MM.1S (cell line): ENCODE measurements at regions not wholly inside any gene's neighbourhood (a gene's known extent, or its start where the extent isn't known, plus 50 kb on each side); places are given as distances from the start of the nearest gene placed in this dataset.

Source experiments
- CTCF ChIP-seq: fragments of 300-600 bp; sonication (generic); IDR thresholded peaks from 2 replicates; pipeline ENCODE4 v1.5.1; 2016; ENCODE audit warnings: antibody characterized with exemption, low read length, mixed read lengths
- EZH2 ChIP-seq: fragments of 300-600 bp; sonication (generic); optimal IDR thresholded peaks from 2 replicates; pipeline ENCODE3; 2017; ENCODE audit warnings: low read depth, mild to moderate bottlenecking, antibody characterized with exemption, low read length, mixed read lengths
- EZH2phosphoT487 ChIP-seq: fragments of 300-600 bp; sonication (generic); IDR thresholded peaks from 2 replicates; pipeline ENCODE4 v1.6.1; 2018; ENCODE audit warnings: antibody characterized with exemption, low read length

GRCh38 chr2:4976407-4976806 is 715.8 kb upstream of the SOX11 start:
- no peak for TF ChIP-seq EZH2phosphoT487
- TF ChIP-seq CTCF: no peak
- TF ChIP-seq EZH2: no peak
